HG03064 (cell line): ENCODE measurements at regions not wholly inside any gene's neighbourhood (a gene's known extent, or its start where the extent isn't known, plus 50 kb on each side); places are given as distances from the start of the nearest gene placed in this dataset.

Source experiments
- ATAC-seq: cut with Tn5 transposase; IDR thresholded peaks from one replicate; pipeline ENCODE4 v1.9.1; 2021; ENCODE audit warnings: low read depth; ENCODE audit not compliant: unreplicated experiment

- no peak for ATAC-seq
Observed at GRCh38 chr10:113219446-113219845, 269.4 kb downstream of the TCF7L2 start.

- ATAC-seq: no peak
Observed at GRCh38 chr10:113221756-113222168, 271.7 kb downstream of the TCF7L2 start.

GRCh38 chr10:113222207-113222606, 272.2 kb downstream of the TCF7L2 start:
- no peak for ATAC-seq

- ATAC-seq: no peak
Observed at GRCh38 chr10:113225364-113225763, 275.3 kb downstream of the TCF7L2 start.

GRCh38 chr10:113225903-113226302, 275.9 kb downstream of the TCF7L2 start:
- no peak for ATAC-seq

- no peak for ATAC-seq
Observed at GRCh38 chr10:113226399-113226798, 276.4 kb downstream of the TCF7L2 start.

GRCh38 chr10:113226831-113227445, 276.9 kb downstream of the TCF7L2 start:
- no peak for ATAC-seq

GRCh38 chr10:113228530-113228929, 278.5 kb downstream of the TCF7L2 start:
- ATAC-seq: no peak

GRCh38 chr10:113230011-113230610, 280.1 kb downstream of the TCF7L2 start:
- ATAC-seq: no peak

GRCh38 chr10:113232928-113233511, 283.0 kb downstream of the TCF7L2 start:
- ATAC-seq: peak; percentile 68

GRCh38 chr10:113234481-113234880, 284.4 kb downstream of the TCF7L2 start:
- no peak for ATAC-seq

- ATAC-seq: no peak
Observed at GRCh38 chr10:113235508-113235907, 285.5 kb downstream of the TCF7L2 start.

GRCh38 chr10:113236998-113237397, 287.0 kb downstream of the TCF7L2 start:
- no peak for ATAC-seq

GRCh38 chr10:113239566-113240350, 289.7 kb downstream of the TCF7L2 start:
- no peak for ATAC-seq

- no peak for ATAC-seq
Observed at GRCh38 chr10:113240736-113241135, 290.7 kb downstream of the TCF7L2 start.

GRCh38 chr10:113241599-113242360, 291.7 kb downstream of the TCF7L2 start:
- ATAC-seq: no peak

- no peak for ATAC-seq
Observed at GRCh38 chr10:113243311-113243710, 293.3 kb downstream of the TCF7L2 start.

GRCh38 chr10:113244750-113245149, 294.7 kb downstream of the TCF7L2 start:
- no peak for ATAC-seq

GRCh38 chr10:113245286-113245685, 295.2 kb downstream of the TCF7L2 start:
- no peak for ATAC-seq

GRCh38 chr10:113247050-113247449, 297.0 kb downstream of the TCF7L2 start:
- ATAC-seq: no peak
